ENCODE measurements at regions not wholly inside any gene's neighbourhood (a gene's known extent, or its start where the extent isn't known, plus 50 kb on each side); places are given as distances from the start of the nearest gene placed in this dataset.

DNA sequence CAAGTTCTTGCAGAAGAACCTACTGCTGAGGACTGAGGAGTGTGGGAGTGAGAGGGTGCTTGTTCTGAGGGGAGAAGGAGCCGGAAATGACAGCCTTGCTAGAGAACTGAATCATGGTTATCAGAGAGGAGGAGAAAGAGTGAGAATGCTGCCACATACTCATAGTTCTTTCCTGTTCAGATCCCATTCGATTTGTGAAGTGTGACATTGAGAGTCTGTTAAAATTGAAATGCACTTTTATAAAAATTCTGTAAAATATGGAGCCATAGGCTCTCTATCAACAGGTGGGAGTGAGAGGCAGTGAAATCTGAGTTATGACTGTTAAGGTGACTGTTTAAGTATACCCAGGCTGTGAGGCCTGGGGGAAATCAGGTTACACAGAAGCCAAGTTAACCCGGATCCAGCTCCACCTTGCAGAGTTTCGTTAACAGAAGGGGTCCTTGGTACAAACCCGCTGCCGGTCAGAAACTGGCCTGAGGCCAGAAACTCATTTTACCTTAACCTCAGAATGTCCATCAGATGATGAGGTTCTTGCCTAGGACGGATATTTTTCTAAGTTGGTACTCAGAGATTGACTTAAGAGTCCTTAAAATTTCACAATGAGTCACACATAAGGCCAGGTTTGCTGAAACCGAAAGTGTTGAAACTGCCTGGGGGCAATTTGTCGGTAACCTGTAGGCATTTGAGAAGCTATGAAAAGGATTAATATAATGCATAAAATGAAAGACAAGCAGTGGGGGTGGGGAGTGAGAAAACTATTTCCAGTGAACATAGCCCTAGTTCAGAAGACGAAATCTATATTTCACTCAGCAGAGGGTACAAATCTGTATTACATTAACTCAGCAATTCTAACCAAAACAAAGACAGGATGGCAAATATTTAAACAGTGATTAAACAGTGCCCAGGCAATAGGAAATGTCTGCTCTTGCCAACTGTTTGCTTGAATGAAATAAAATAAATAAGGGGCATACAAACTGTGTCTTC is 350.5 kb downstream of the KCNRG start:
- peak; percentile 70 for DNase-seq

DNA sequence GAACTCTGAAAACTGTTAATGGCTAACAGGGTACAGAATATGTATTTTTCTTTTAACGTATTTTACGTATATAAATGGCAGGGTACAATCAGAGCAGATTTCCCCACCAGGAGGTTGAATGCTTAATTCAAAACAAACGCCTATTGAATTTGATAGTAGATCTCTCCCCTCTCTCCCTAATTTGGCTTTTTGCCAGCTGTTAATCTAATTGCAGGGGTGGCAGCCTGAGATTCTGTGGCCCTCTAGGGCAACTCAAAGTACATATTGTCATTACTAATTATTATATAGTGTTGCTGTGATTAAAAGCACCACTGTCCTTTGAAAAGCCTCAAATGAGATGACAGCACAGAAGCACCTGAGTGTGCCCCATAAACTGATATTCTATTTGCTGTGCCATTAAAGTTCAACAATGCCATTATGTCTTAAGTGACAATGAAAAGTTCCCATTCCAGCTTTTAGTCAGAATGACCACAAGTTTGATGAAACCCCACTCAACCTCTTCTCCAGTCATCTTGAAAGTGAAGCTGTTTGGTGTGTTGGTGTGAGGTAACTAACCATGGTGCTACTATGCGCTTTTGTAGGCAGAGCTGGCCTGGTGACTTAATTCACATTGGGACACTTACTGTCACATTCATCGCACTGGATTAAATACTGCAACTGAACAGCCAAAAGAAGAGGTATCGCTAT is 351.4 kb downstream of the KCNRG start:
- DNase-seq = peak; percentile 54

DNA sequence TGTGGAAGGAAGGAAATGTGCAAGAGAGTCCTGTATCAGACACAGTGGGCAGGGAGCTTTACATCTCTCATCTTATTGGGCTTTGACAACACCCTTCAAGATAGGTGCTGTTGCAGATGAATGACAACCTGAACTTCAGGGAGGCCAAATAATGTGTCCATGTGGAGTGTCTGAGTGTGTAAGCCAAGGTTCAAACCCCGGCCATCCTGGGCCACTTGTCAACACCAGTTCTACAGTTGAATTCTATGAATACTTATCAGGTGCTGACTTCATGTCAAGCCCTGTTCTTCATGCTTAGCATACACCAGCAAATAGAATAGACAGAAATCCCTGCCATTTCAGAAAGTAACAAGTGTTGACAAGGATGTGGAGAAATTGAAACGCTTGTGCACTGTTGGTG is 354.4 kb downstream of the KCNRG start:
- no peak for DNase-seq

DNA sequence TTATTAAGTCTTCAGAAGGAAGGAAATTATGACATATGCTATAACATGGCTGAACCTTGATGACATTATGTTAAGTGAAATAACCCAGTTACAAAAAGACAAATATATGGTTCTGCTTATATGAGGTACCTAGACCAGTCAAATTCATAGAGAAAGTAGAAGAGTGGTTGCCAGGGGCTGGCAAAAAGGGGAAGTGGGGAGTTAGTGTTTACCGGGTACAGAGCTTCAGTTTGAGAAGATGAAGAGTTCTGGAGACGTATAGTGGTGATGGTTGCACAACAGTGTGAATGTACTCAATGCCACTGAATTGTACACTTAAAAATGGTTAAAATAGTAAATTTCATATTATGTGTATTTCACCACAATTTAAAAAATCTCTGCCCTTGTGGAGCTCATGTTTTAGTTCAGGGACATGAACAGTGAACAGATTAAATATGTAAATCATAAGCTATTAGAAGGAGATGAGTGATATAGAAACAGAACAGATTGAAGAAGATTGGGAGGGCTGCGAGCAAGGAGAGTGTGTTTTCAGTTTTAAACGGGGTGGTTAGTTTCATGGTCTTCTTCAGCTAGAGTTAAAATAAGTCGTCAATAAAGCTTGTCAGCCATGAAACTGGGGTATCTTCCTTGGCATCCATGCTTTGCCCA is 355.2 kb downstream of the KCNRG start:
- peak; percentile 18 for DNase-seq

DNA sequence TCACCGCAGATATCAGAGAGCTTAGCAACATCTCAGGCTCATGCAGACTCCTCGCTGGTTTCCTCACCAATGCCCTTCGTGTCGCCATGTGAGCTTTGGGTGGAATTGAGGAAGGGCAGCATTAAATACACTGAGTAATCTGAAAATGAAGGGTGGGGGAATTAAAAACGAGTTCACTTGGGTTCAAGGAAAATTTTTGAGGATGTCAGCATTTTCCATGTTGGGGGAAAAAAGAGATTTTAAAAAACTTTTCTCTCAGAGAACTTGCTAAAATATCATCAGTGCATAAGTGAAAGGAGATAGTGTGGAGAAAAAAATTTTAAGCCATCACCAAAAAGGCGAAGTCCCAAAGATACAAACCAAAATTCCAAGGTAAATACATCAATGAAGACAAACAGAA is 359.3 kb downstream of the KCNRG start:
- DNase-seq = no peak

DNA sequence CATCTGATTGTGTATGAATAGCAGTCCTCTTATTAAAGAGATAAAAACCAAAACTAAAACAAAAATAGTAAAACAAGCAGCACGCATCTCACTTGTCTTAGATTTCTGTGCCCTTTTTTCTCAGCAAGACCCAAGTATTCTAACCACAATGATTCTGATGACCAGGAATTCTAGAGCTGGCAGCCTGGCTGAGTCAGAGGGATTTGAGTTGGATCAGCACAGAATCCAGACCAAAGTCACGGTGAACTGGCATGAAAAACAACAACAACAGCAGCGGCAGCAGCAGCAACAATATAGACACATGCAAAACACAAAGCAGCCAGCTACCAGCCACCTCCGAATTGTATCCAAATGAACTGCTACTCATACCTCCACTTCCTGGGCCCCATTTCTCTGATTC is 360.5 kb downstream of the KCNRG start:
- DNase-seq = no peak

DNA sequence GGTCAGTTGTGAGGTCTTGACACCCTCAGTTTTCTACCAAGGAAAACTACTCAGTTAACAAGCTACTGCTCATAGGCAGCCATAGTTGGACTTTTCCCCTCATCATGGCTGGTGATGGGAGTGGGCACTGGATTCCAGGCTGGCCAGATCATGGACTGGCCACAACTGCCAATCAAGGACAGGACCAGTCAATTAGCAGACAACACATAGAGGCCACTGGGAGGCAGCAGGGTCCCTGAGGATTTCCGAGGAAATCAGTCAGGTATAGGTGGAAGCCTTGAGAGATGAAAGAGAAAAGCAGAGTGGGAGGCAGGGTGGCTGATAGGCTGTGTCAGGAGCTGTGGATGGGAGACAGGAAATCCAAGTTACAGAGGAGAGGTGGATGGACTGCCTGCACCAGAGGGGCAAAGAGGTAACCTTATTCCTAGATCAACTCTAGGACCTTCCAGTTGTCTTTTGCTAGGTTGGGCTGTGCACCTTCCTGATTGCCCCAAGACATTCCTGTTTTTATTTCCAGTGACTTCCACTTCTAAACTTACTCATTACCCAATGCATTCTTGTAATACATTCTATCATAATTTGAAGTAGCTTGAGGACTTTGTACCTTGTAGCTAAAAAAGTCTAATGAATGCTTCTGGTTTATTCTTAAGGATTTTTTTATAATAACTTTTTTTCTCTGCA is 361.8 kb downstream of the KCNRG start:
- DNase-seq = no peak

DNA sequence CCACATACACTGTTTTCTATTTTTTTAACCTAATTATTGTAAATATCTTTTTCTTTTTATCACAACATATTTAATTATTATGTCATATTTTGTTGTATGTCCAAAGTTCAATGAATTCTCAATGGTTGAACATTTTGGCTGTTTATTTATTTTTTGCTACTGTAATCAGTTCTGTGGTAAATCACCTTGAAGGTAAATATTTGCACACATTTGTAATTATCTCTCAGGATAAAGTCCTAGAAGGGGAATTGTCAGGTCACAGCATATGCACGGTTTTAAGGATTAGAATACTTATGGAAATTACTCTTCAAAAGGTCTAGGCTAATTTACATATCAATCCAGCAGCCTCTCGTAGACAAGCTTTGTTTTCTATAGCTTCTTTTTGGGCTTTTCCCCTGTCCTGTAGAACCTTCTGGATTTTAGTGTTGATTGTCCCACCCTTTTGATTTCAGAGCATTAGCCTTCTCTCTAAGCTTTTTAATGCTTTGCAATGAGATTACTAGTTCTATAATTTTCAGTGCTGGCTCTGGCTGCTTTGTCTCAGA is 362.6 kb downstream of the KCNRG start:
- no peak for DNase-seq

DNA sequence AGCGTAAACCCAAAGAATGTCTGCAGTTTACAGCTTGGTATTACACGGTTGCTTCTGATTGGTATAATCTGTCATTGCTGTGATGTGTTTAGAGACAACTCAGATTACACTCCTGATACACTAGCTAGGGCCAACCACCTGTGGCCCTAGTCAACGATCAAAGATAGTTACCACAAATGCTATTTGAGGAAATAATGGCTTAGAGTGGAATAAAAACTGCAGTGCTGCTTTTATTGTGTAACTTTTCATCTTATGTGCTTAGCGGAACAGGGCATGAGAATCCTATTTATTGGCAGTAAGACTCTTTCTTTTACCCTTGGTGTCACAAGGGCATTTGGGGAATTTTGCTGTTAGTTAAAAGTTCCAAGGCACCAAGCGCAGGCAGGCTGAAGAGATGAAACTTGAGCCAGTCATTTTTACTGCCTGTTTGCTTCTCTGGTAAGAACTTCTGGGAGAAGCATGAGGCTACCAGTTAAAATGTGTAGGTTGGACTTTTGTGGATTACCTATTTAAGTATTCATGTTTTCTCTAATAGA is 363.3 kb downstream of the KCNRG start:
- DNase-seq = no peak

DNA sequence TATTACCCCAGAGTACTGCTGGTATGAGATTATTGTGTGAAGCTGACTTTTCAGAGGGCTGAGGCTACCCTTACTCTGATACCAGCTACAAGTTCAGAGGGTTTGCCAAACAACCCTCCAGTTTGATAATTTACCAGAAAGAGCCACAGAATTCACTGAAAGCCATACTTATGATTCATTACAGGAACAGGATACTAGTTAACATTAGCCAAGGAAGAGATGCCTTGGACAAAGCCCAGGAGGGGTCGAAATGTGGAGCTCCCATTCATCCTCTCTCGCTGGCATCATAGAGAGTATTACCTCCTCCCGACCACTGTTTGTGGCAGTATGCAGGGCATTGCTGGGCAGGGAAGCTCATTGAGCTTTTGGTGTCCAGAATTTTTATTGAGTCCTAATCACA is 364.3 kb downstream of the KCNRG start:
- no peak for DNase-seq

DNA sequence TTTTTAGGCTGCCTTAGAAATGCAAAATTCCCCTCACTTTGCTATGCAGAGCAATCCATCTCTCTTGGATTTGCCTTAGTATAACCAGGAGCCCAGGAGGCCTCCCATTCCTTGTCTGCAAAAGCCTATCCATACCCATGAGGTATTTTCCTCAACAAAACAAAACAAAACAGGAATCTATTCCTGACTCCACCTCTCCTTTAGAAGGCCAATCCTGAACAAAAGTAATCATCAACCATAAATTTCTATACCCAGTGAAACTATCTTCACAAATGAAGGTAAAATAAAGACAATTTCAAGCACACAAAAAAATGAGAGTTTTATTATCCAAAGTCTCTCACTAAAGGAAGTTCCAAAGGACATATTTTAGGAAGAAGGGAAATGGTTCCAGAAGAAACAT is 365.7 kb downstream of the KCNRG start:
- DNase-seq = no peak

DNA sequence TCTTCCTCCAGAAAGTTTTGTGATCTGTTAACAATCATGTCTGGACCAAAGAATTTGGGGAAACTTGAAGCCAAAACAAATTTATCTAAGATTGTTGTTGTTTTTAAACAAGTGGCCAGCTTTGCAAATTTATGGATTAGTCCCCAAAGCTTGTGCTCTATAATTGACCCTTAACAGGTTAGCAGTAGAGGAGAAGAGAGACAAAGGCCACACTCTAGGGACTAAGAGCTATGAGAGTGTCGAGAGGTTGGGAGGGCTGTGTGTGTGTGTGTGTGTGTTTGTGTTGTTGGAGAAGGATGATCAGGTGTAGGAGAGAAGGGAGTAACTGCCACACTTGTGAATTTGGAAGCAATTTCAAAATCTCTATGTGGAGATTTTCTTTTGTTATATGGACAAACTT is 367.3 kb downstream of the KCNRG start:
- DNase-seq = no peak

DNA sequence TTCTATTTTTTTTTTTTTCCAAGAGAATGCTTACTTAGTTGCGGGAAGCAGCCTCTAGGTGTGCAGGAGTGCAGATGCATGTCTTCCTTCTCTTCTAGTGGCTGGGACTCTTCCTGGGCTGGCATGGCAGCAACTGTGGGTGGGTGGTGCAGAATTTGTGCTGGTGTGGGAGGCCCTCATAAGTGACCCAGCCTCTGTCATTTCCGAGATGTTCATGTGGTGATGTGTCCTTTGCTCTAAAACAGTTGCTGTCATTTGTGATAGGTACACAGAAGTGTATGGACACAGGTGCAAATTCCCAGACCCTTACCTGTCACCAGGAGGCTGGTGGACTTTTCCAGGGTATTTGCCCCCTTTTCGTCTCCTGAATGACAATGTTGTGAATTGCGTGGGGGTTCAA is 367.7 kb downstream of the KCNRG start:
- no peak for DNase-seq

DNA sequence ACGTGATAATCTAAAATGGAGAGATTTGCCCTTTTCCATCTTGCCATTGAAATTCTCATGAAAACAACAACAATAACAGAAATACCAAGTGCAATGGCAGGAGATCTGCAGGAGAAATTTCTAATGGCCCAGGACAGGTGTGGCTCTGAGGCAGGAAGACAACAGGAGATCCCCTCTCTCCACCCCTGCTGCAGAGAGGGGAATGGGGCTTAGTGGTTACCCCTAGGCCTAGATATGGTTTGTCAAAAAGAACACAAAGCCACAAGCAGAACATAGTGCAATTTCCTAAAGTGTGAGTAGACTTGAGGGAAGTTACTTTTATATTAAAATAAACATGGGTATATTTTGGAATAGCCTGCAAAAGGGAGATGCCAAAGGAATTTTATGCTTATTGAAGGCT is 369.5 kb downstream of the KCNRG start:
- peak; percentile 13 for DNase-seq

DNA sequence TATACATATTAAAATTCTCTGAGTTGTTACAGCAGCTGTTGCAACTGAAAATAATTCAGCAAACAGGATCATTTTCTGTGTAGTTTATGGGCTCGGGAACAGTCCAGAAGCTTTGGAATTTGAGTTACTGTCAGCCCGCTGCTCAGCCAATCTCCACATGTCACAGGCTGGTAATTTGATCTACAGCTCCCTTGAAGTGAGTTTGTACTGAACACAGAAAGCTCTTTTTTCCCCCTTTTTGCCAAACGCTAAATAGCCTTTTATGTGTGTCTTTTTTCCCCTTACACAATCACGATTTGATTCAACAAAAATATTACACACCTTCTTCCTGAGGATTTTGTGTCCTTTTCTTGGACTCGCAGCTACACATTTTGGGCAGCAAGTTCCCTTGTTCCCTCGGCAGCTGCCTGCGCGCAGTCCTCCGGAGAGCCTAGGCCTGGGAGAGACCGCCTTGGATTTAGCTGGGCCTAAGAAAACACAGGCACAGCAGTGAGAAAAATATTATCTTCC is 371.4 kb downstream of the KCNRG start:
- no peak for DNase-seq

DNA sequence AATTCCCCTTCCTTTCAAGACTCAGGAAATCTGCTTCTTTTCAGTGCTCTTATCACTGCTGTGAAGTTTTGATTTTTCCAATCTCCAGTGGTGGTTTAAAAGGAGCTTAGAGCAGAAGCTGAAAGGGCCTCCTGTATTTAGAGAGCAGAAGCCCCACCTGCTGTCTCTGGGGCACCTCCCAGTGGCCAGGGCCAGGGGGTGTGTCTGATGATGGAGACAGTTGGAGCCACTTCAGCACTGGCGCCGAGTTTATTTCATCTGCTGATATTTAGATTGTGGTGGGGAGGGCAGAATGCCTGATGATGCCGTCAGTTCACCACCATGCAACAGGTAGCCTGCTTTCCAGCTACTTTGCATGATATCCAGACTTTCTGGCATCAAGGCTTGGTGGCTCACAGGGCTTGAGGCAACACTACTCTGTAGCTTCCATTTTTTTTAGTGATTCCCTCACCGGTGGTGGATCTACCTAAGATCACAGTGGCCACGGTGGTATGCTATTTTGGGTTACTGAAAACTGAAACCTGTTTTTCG is 371.9 kb downstream of the KCNRG start:
- DNase-seq = peak; percentile 52

DNA sequence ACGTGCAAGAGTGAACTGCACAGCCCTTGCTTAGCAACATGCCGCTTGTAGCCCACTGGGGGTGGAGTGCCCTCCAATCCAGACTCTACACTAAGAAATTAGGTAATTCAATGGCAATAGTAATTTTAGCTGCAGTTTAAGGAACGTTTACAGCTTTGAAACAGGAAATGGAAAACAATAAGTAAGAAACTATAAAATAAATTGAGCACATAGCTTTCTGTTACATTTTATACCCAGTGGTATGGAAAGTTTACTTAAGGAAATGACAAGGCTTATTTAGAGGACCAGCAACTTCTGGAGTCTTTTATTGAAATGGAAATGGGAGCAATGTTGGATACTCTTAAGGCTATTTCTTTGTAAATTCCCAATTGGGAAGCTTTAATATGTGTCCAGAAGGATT is 373.2 kb downstream of the KCNRG start:
- DNase-seq = no peak

DNA sequence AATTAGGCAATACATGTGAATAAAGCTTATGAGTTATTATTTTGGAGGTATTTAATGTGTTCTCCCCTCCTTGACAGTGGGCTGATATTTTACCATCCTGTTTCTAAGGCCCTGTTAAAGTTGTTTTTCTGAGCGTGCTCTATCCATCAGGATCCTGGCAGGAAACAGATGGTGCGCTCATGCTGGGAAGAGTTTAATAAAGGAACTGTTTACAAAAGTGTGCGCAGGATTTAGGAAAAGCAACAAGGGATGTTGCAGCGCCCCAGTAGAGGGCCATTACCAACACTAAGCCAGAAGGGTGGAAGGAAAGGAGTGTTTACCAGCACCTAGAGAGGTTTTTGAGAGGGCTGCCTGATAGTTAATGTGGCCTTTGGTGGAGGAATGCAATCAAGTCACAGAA is 374.5 kb downstream of the KCNRG start:
- no peak for DNase-seq

DNA sequence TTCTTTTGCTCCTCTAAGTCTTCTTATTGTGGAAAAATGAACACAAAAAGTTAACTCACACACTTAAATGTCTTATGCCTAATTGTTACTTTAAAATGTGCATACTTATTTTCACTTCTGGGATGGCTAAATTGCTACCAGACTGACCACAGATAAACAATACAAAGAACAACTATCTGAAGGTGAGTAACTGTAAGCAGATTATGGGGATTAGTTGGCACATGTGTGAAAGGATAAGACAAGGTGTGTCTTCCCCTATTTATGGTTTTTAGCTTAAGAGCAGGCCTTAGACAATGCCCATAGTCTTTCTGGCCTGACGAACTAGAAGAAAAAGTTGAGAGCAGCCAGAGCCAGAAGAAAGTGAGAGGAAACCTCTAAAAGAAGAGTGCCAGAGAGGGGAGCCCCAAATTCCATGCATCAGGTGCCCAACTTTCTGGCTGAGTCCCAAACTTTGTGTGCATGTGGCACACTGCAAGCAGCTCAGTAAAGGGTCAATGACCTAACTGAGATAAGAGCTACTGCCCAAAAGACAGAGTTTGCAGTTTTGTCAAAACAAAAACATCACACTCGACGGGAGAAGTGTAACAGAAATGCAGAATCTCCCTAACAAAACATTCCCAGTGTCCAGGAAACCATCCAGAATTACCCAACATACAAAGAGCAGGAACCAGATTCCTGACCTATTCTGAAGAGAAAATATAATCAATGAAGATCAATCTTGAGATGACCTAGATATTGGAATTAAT is 375.4 kb downstream of the KCNRG start:
- no peak for DNase-seq

DNA sequence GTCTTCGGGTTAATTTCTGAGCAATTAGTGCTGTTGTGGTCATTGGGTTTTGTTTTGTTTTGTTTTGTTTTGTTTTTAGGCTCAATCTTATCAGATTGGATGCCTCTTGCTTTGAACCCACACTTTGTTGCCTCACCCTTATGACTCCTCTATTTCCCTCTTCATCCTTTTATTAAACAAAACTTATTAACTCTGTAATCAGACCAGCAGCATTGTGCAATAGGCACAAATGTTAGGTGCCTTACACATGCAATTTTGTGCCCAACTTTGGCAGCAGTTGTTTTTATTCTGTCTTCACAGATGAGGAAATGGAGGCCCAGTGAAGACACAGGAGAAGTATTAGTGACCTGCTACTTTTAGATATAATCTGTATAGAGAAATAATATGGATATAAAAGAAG is 377.7 kb downstream of the KCNRG start:
- no peak for DNase-seq

DNA sequence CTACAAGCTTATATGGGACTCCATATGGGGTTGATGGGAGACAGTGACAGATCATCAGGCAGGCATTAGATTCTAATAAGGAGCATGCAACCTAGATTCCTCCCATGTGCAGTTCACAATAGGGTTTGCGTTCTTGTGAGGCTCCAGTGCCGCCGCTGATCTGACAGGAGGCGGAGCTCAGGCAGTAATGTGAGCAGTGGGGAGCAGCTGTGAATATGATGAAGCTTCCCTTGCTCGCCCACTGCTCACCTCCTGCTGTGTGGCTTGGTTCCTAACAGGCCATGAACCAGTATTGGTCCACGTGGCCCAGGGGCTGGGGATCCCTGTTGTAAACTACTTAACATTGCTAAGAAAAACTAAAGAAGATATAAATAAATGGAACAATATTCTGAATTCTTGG is 378.4 kb downstream of the KCNRG start:
- no peak for DNase-seq
